Esophagus squamous epithelium (tissue), 4 donors: ENCODE measurements at regions not wholly inside any gene's neighbourhood (a gene's known extent, or its start where the extent isn't known, plus 50 kb on each side); places are given as distances from the start of the nearest gene placed in this dataset.

Source experiments
- POLR2A ChIP-seq, 4 donors: fragments of 450-650 bp; IDR thresholded peaks; one replicate each; pipeline ENCODE4 v1.6.1; 2017; ENCODE audit warnings: antibody characterized with exemption in 4 of 4, mild to moderate bottlenecking in 4 of 4, moderate library complexity in 3 of 4
- TF ChIP-seq, protein P1 (sequence below), 6 experiments: fragments of 450-650 bp in 4 of 6; fragments of 200-600 bp in 2 of 6; sonication (generic) in 2 of 6; IDR thresholded peaks; one replicate each; pipeline ENCODE4 v1.5.1; 2016 to 2019; ENCODE audit warnings: antibody characterized with exemption in 6 of 6, mild to moderate bottlenecking in 4 of 6, moderate library complexity in 4 of 6

DNA sequence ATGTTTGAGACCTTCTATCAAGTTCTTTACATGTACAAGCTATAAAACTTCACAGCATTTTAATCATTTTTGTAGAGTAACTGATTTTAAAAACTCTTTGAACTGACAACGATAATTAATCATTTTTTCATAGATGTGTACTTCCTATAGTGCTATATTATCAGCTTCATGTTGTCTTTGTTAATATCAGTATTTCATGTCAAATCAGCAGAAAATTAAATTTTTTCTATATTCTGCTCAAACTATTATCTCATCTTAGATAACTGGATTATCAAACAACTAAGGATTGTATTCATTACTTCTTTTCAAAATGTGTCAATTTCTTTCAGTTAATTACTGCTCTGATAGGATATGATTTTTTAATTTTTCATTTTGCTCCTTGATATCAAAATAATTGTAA lies 214.6 kb upstream of the RGS18 start:
- TF ChIP-seq POLR2A (IDR thresholded peaks at IDR 0.05): no peak
- TF ChIP-seq, protein P1, sequence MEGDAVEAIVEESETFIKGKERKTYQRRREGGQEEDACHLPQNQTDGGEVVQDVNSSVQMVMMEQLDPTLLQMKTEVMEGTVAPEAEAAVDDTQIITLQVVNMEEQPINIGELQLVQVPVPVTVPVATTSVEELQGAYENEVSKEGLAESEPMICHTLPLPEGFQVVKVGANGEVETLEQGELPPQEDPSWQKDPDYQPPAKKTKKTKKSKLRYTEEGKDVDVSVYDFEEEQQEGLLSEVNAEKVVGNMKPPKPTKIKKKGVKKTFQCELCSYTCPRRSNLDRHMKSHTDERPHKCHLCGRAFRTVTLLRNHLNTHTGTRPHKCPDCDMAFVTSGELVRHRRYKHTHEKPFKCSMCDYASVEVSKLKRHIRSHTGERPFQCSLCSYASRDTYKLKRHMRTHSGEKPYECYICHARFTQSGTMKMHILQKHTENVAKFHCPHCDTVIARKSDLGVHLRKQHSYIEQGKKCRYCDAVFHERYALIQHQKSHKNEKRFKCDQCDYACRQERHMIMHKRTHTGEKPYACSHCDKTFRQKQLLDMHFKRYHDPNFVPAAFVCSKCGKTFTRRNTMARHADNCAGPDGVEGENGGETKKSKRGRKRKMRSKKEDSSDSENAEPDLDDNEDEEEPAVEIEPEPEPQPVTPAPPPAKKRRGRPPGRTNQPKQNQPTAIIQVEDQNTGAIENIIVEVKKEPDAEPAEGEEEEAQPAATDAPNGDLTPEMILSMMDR (IDR thresholded peaks at IDR 0.05): no peak
